Panc1 (cell line): ENCODE measurements at regions not wholly inside any gene's neighbourhood (a gene's known extent, or its start where the extent isn't known, plus 50 kb on each side); places are given as distances from the start of the nearest gene placed in this dataset.

Source experiments
- CTCF ChIP-seq: fragments of 450-650 bp; IDR thresholded peaks from 2 replicates; pipeline ENCODE4 v1.5.1; 2017; ENCODE audit warnings: mild to moderate bottlenecking
- POLR2AphosphoS5 ChIP-seq: IDR thresholded peaks from 2 replicates; pipeline ENCODE4 v1.6.1; 2012; ENCODE audit warnings: mild to moderate bottlenecking, low read depth, low read length, moderate library complexity
- SIN3A ChIP-seq: IDR thresholded peaks from 2 replicates; pipeline ENCODE4 v1.6.1; 2012; ENCODE audit warnings: low read depth, mild to moderate bottlenecking, low read length, moderate library complexity, borderline replicate concordance; ENCODE audit not compliant: insufficient read depth
- TCF7L2 ChIP-seq: IDR thresholded peaks from 2 replicates; pipeline ENCODE4 v1.6.1; 2011; ENCODE audit warnings: mild to moderate bottlenecking, low read depth, low read length, inconsistent platforms
- TF ChIP-seq, protein P1 (sequence below), 2 experiments: IDR thresholded peaks; 2 replicates each; pipeline ENCODE4 v1.6.1; 2011 to 2012; ENCODE audit warnings: low read depth in 2 of 2, control low read depth in 1 of 2, low read length in 1 of 2, mild to moderate bottlenecking in 1 of 2, moderate library complexity in 1 of 2; ENCODE audit not compliant: insufficient read depth in 1 of 2

GRCh38 chr6:101001607-101002006 lies 120.5 kb upstream of the ASCC3 start:
- no peak for TF ChIP-seq CTCF
- TF ChIP-seq, protein P1, sequence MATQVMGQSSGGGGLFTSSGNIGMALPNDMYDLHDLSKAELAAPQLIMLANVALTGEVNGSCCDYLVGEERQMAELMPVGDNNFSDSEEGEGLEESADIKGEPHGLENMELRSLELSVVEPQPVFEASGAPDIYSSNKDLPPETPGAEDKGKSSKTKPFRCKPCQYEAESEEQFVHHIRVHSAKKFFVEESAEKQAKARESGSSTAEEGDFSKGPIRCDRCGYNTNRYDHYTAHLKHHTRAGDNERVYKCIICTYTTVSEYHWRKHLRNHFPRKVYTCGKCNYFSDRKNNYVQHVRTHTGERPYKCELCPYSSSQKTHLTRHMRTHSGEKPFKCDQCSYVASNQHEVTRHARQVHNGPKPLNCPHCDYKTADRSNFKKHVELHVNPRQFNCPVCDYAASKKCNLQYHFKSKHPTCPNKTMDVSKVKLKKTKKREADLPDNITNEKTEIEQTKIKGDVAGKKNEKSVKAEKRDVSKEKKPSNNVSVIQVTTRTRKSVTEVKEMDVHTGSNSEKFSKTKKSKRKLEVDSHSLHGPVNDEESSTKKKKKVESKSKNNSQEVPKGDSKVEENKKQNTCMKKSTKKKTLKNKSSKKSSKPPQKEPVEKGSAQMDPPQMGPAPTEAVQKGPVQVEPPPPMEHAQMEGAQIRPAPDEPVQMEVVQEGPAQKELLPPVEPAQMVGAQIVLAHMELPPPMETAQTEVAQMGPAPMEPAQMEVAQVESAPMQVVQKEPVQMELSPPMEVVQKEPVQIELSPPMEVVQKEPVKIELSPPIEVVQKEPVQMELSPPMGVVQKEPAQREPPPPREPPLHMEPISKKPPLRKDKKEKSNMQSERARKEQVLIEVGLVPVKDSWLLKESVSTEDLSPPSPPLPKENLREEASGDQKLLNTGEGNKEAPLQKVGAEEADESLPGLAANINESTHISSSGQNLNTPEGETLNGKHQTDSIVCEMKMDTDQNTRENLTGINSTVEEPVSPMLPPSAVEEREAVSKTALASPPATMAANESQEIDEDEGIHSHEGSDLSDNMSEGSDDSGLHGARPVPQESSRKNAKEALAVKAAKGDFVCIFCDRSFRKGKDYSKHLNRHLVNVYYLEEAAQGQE (IDR thresholded peaks at IDR 0.05; ENCODE audit: insufficient read depth in 1 of 2, low read depth in 2 of 2, low read length in 1 of 2) = no peak
- no peak for TF ChIP-seq SIN3A
- TF ChIP-seq POLR2AphosphoS5 = no peak
- no peak for TF ChIP-seq TCF7L2
